GM12875 (cell line): ENCODE measurements at regions not wholly inside any gene's neighbourhood (a gene's known extent, or its start where the extent isn't known, plus 50 kb on each side); places are given as distances from the start of the nearest gene placed in this dataset.

Experiments used
- H3K4me3 ChIP-seq: one replicate; pipeline ENCODE4 v1.5.1; 2011; ENCODE audit warnings: low read depth, low read length, control low read depth
- TF ChIP-seq, protein P1 (sequence below): IDR thresholded peaks from 2 replicates; pipeline ENCODE4 v1.5.1; 2011; ENCODE audit warnings: low read depth, mild to moderate bottlenecking, control low read depth, inconsistent platforms, low read length, moderate library complexity, borderline replicate concordance; ENCODE audit not compliant: insufficient read depth

DNA sequence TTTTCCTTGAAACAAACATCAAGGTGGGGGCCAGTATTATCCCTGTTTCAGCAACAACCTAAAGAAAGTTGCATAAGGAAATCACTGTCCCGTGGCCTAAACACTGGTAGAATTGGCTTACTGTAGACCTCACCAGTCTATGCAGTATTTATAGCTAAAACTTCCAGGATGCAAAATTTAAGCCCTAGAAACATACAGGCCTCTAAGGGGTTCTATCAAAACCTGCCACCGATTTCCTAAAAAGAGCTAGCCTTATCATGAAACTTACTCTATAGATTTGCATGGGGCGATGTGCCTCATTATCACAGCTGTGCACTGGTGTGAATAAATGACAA is 84.3 kb upstream of the FOXQ1 start:
- TF ChIP-seq, protein P1, sequence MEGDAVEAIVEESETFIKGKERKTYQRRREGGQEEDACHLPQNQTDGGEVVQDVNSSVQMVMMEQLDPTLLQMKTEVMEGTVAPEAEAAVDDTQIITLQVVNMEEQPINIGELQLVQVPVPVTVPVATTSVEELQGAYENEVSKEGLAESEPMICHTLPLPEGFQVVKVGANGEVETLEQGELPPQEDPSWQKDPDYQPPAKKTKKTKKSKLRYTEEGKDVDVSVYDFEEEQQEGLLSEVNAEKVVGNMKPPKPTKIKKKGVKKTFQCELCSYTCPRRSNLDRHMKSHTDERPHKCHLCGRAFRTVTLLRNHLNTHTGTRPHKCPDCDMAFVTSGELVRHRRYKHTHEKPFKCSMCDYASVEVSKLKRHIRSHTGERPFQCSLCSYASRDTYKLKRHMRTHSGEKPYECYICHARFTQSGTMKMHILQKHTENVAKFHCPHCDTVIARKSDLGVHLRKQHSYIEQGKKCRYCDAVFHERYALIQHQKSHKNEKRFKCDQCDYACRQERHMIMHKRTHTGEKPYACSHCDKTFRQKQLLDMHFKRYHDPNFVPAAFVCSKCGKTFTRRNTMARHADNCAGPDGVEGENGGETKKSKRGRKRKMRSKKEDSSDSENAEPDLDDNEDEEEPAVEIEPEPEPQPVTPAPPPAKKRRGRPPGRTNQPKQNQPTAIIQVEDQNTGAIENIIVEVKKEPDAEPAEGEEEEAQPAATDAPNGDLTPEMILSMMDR = no peak
- H3K4me3 ChIP-seq = no peak overlapping the region

DNA sequence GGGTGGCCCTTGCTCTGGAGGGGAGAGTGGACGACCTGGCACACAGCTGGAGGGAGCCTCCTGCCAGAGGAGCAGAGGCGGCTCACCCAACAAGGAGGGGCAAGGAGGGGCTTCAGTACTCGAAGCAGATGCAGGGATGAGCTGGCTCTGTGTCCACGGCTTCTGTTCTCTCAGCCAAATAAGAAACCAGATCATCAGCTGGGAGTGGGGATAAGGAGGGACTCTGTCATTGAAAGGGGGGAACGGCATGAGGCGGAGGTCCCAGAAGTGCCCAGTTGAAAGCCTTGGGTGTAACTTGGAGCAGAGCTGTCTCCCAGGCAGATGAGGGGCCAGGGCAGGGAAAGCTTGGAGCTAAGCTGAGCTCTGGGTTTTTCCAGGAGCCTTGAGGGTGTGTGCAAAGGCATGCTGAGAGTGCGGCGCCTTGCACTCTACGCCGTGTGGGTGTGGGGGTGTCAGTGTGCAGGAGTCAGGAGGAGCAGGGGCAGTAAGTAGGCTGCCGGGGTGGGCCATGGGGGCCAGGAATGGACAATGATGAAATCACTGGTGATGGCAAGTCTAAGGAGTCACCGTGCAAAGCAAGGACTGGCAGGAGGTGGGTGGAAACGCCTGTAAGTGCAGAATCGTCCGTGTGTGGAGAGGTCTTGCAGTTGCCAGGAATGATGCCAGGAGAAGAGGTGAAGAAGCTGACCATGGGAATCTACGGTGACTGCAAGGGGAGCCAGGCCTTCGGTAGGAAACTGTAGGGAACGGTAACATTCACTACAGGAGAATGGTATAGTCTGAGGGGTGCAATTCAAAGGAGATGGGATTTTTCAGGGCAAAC is 85.4 kb upstream of the FOXQ1 start:
- H3K4me3 ChIP-seq = no peak overlapping the region
- TF ChIP-seq, protein P1 = no peak

DNA sequence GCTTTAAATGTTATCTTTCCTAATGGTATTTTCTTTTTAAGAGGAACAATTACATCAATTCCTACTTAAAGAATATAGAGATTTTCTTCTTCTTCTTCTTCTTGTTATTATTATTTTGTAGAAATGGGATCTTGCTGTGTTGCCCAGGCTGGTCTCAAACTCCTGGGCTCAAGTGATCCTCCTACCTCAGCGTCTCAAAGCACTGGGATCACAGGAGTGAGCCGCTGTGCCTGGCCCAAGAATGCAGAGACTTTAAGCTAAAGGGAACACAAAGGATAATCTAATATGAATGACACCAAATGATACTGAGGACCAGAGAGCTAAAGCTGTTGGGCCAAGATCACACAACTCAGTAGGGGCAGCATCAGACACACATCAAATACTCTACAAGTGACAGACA is 87.4 kb upstream of the FOXQ1 start:
- TF ChIP-seq, protein P1 = no peak
- H3K4me3 ChIP-seq = no peak overlapping the region

DNA sequence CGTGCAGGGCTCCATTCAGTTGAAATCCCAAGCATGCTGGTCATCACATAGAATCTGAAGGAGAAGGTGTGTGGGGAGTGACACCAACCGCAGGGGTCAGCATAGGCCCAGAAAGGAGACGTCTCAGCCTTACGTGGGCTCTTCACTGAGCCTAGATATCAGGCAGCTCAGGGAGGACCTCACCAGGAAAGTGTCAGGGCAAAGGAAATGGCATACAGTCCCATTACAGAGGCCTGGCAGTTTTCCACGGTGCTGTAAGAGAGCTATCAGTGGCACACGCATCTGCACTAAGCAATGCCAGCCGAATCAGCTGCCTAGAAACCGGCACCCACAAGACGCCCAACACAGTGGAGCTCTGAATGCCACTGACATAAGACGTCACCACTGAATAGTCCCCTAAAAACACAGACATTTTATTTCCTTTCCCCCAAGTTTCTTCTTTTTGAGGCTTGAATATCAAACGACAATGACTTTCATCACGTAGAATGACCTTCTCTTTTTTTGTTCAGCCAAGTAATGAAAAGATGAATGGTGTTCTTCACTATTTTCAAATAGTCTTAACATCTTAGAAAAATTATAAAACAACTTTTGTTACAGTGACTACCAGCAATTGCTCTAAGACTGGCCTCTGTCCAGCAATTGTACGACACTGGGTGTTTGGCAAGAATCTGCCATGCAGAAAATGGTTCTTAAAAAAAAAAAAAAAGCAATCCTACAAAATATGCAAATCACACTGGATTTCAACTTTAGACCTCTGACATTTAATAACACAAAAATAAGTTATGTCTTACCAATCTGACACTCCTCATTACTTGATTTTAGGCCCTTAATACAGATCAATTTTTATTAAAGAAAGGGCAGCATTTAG is 88.9 kb upstream of the FOXQ1 start:
- TF ChIP-seq, protein P1 = no peak
- H3K4me3 ChIP-seq = no peak overlapping the region

DNA sequence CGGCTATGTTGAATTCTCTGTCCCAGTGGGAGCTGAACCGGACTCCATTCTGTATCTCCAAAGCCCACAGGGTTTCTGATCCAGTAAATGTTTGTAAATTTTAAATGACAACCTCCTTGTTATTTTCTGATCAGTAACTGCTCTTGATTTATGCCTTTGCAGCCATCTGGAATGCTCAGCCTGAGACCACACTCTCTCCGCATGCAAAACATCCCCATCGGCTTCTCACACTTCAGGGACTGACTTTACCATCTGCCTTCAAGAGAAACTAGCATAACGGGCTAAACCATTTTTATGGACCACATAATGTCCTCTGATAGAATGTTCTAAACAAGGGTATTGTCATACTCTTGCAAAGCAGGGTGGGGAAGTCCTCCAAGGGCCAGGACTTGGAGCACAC is 94.5 kb upstream of the FOXQ1 start:
- no peak overlapping the region for H3K4me3 ChIP-seq
- TF ChIP-seq, protein P1 = no peak

DNA sequence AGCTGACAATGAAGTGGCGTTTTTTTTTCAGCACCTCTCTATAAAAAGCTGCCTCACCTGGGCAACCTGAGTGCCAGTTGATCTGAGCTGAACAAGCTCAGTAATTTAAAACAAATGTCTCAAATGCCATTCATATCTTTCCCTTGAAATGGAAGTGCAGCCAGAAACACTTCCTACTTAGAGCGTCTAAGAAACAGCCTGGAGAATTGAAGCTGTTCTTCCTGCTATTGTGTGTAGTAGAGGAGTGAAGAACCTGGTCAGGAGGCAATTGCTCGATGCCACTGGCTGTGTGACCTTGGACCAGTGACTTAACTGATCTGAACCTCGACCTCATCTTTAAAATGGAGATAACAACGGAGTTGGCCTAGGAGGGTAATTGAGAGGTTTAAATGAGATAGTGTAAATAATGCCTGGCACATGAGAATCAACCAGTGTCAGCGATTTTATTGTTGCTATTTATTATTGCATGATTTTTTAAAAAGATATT is 95.4 kb upstream of the FOXQ1 start:
- TF ChIP-seq, protein P1 = no peak
- no peak overlapping the region for H3K4me3 ChIP-seq
